H1 (cell line): ENCODE measurements at regions not wholly inside any gene's neighbourhood (a gene's known extent, or its start where the extent isn't known, plus 50 kb on each side); places are given as distances from the start of the nearest gene placed in this dataset.

Source experiments
- CTCF ChIP-seq, 3 experiments: IDR thresholded peaks; 1 replicate in 2 of 3; 2 replicates in 1 of 3; pipeline versions ENCODE4 v1.5.1 to v1.6.1; 2011; ENCODE audit warnings: low read length in 3 of 3, mild to moderate bottlenecking in 3 of 3, inconsistent platforms in 2 of 3, low read depth in 1 of 3, moderate library complexity in 1 of 3; ENCODE audit not compliant: insufficient read depth in 1 of 3; ENCODE audit errors: control extremely low read depth in 1 of 3
- E2F6 ChIP-seq: IDR thresholded peaks from 2 replicates; pipeline ENCODE4 v1.6.1; 2012; ENCODE audit warnings: inconsistent platforms
- FOSL1 ChIP-seq: IDR thresholded peaks from 2 replicates; pipeline ENCODE4 v1.6.1; 2011; ENCODE audit warnings: mild to moderate bottlenecking, low read depth, low read length, moderate library complexity; ENCODE audit not compliant: insufficient read depth
- MAFK ChIP-seq: IDR thresholded peaks from 2 replicates; pipeline ENCODE4 v1.6.1; 2012; ENCODE audit warnings: low read depth, mild to moderate bottlenecking, improper control_type of control experiment, low read length
- NANOG ChIP-seq: IDR thresholded peaks from 2 replicates; pipeline ENCODE4 v1.6.1; 2011; ENCODE audit warnings: low read length, low read depth, mild to moderate bottlenecking, inconsistent platforms; ENCODE audit not compliant: insufficient read depth, poor library complexity, severe bottlenecking
- SUZ12 ChIP-seq: fragments of 200-600 bp; sonication (generic); IDR thresholded peaks from 2 replicates; pipeline ENCODE4 v1.6.1; 2012; ENCODE audit warnings: mild to moderate bottlenecking, inconsistent platforms, low read length, moderate library complexity, mixed read lengths
- TAF1 ChIP-seq: IDR thresholded peaks from 2 replicates; pipeline ENCODE4 v1.6.1; 2011; ENCODE audit warnings: mild to moderate bottlenecking, low read depth, low read length

GRCh38 chr15:59838900-59839299 is 149.8 kb upstream of the BNIP2 start (continued):
- TF ChIP-seq E2F6 (no peak), FOSL1 (no peak), TAF1 (no peak), NANOG (no peak), MAFK (no peak), CTCF (IDR thresholded peaks at IDR 0.05; ENCODE audit: control extremely low read depth in 1 of 3, insufficient read depth in 1 of 3, low read depth in 1 of 3, low read length in 3 of 3) (no peak), SUZ12 (no peak)
- TF ChIP-seq, all 59 proteins: peak for 0
